ENCODE measurements at regions not wholly inside any gene's neighbourhood (a gene's known extent, or its start where the extent isn't known, plus 50 kb on each side); places are given as distances from the start of the nearest gene placed in this dataset.

GRCh38 chr4:123510659-123511058, 114.1 kb downstream of the SPRY1 start:
- Histone ChIP-seq H3K36me3 (ENCODE audit: insufficient read depth, low read length) (no peaks in the 10 kb centered on the region), H3K27me3 (ENCODE audit: insufficient read depth, low read length) (no peaks in the 10 kb centered on the region), H3K4me3 (ENCODE audit: low read length in 2 of 2) (no peak overlapping the region), H3K27ac (ENCODE audit: low read depth, low read length) (no peak overlapping the region), H3K4me1 (ENCODE audit: insufficient read depth, low read length) (no peaks in the 10 kb centered on the region), H3K9me3 (ENCODE audit: control insufficient read depth in 1 of 2, low read length in 2 of 2) (no peaks in the 10 kb centered on the region)
- Mint-ChIP-seq H3K36me3 (no peaks in the 10 kb centered on the region), H3K27me3 (peaks cover 11 to 14% of the 10 kb centered on the region in 2 donors), H3K4me3 (no peak overlapping the region), H3K27ac (no peak overlapping the region), H3K4me1 (peaks cover 0 to 7% (median under 1%) of the 10 kb centered on the region in 4 donors), H3K9me3 (peaks cover 0 to 4% (median 0%) of the 10 kb centered on the region in 8 donors)
- ChIA-PET POLR2A (ENCODE audit: partially characterized antibody) (no interaction called here), CTCF (ENCODE audit: partially characterized antibody) (no interaction called here)
- intact Hi-C loops (cut with micrococcal nuclease) = no loop called here
- DNase-seq = no peak

GRCh38 chr4:123516576-123516975, 120.0 kb downstream of the SPRY1 start:
- Mint-ChIP-seq H3K36me3 (no peaks in the 10 kb centered on the region), H3K4me1 (no peaks in the 10 kb centered on the region), H3K9me3 (peaks cover 0 to 4% (median 0%) of the 10 kb centered on the region in 8 donors), H3K27ac (no peak overlapping the region), H3K27me3 (peaks cover 2 to 5% of the 10 kb centered on the region in 2 donors), H3K4me3 (no peak overlapping the region)
- no peaks in the 10 kb centered on the region for H3K4me1 ChIP-seq (ENCODE audit: insufficient read depth, low read length)
- H3K27ac ChIP-seq (ENCODE audit: low read depth, low read length) = no peak overlapping the region
- H3K36me3 ChIP-seq (ENCODE audit: insufficient read depth, low read length) = no peaks in the 10 kb centered on the region
- POLR2A ChIA-PET (ENCODE audit: partially characterized antibody) = no interaction called here
- no peak for DNase-seq
- H3K27me3 ChIP-seq (ENCODE audit: insufficient read depth, low read length) = no peaks in the 10 kb centered on the region
- no peak overlapping the region for H3K4me3 ChIP-seq (ENCODE audit: low read length in 2 of 2)
- intact Hi-C loops (cut with micrococcal nuclease) = no loop called here
- CTCF ChIA-PET (ENCODE audit: partially characterized antibody) = no interaction called here
- H3K9me3 ChIP-seq (ENCODE audit: control insufficient read depth in 1 of 2, low read length in 2 of 2) = no peaks in the 10 kb centered on the region

DNA sequence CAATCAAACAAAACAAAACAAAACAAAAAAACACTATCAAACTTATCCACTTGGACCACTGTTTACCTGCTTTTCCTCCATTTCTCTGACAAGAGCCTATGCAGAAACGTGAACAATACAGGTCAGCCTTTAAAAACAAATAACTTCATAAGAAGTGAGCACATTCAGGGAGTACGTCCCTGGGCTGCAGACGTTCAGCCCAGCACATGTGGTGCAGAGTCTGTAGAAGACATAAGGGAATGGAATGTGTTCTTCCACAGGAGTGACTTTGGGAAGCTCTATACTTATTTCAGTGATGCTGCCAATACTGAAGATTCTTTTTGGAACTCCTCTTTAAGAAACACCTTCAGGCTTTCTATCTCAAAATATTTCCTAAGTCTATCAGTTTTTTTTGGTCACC, 120.6 kb downstream of the SPRY1 start:
- no peaks in the 10 kb centered on the region for H3K36me3 Mint-ChIP-seq
- CTCF ChIA-PET (ENCODE audit: partially characterized antibody) = no interaction called here

DNA sequence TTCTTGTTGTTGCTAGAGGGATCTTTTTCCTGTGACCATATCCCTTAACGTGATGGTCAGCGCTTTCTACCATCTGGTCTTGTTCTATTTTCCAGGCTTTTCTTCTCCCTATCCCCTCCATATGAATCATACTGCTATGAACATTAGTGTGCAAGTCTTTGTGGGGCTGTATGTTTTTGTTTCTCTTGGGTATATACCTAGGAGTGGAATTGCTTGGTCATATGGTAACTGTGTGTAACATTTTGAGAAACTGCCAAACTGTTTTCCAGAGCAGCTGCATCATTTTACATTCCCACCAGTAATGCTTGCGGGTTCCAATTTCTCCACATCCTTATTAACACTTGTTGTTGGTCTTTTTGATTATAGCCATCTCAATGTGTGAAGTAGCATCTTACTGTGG, 121.4 kb downstream of the SPRY1 start:
- no peaks in the 10 kb centered on the region for H3K36me3 Mint-ChIP-seq
- POLR2A ChIA-PET (ENCODE audit: partially characterized antibody) = no interaction called here
- no peak overlapping the region for H3K27ac Mint-ChIP-seq

More for the DNA sequence above, 120.6 kb downstream of the SPRY1 start:
- intact Hi-C loops (cut with micrococcal nuclease) = no loop called here
- POLR2A ChIA-PET (ENCODE audit: partially characterized antibody) = no interaction called here
- H3K9me3 Mint-ChIP-seq = peaks cover 0 to 4% (median 0%) of the 10 kb centered on the region in 8 donors
- DNase-seq = no peak
- no peak overlapping the region for H3K4me3 ChIP-seq (ENCODE audit: low read length in 2 of 2)
- H3K27me3 ChIP-seq (ENCODE audit: insufficient read depth, low read length) = no peaks in the 10 kb centered on the region
- no peaks in the 10 kb centered on the region for H3K9me3 ChIP-seq (ENCODE audit: control insufficient read depth in 1 of 2, low read length in 2 of 2)
- H3K4me1 ChIP-seq (ENCODE audit: insufficient read depth, low read length) = no peaks in the 10 kb centered on the region
- no peak overlapping the region for H3K4me3 Mint-ChIP-seq
- no peaks in the 10 kb centered on the region for H3K4me1 Mint-ChIP-seq
- no peaks in the 10 kb centered on the region for H3K36me3 ChIP-seq (ENCODE audit: insufficient read depth, low read length)
- no peak overlapping the region for H3K27ac Mint-ChIP-seq
- H3K27me3 Mint-ChIP-seq = peaks cover 2 to 7% of the 10 kb centered on the region in 2 donors
- no peak overlapping the region for H3K27ac ChIP-seq (ENCODE audit: low read depth, low read length)

GRCh38 chr4:123520325-123520724, 123.7 kb downstream of the SPRY1 start:
- ChIA-PET CTCF (ENCODE audit: partially characterized antibody) (no interaction called here), POLR2A (ENCODE audit: partially characterized antibody) (no interaction called here)
- Histone ChIP-seq H3K9me3 (ENCODE audit: control insufficient read depth in 1 of 2, low read length in 2 of 2) (no peaks in the 10 kb centered on the region), H3K36me3 (ENCODE audit: insufficient read depth, low read length) (no peaks in the 10 kb centered on the region), H3K4me3 (ENCODE audit: low read length in 2 of 2) (no peak overlapping the region), H3K27ac (ENCODE audit: low read depth, low read length) (no peak overlapping the region), H3K4me1 (ENCODE audit: insufficient read depth, low read length) (no peaks in the 10 kb centered on the region), H3K27me3 (ENCODE audit: insufficient read depth, low read length) (no peaks in the 10 kb centered on the region)
- intact Hi-C loops (cut with micrococcal nuclease) = no loop called here
- Mint-ChIP-seq H3K4me1 (no peaks in the 10 kb centered on the region), H3K27me3 (peaks cover 0 to 4% of the 10 kb centered on the region in 2 donors), H3K36me3 (no peaks in the 10 kb centered on the region), H3K27ac (no peak overlapping the region), H3K9me3 (no peaks in the 10 kb centered on the region), H3K4me3 (no peak overlapping the region)
- no peak for DNase-seq

More for the DNA sequence above, 121.4 kb downstream of the SPRY1 start:
- peaks cover 2 to 7% of the 10 kb centered on the region in 2 donors for H3K27me3 Mint-ChIP-seq
- no peaks in the 10 kb centered on the region for H3K4me1 Mint-ChIP-seq
- H3K9me3 Mint-ChIP-seq = peaks cover 0 to 4% (median 0%) of the 10 kb centered on the region in 8 donors
- Histone ChIP-seq H3K9me3 (ENCODE audit: control insufficient read depth in 1 of 2, low read length in 2 of 2) (no peaks in the 10 kb centered on the region), H3K36me3 (ENCODE audit: insufficient read depth, low read length) (no peaks in the 10 kb centered on the region), H3K27me3 (ENCODE audit: insufficient read depth, low read length) (no peaks in the 10 kb centered on the region), H3K27ac (ENCODE audit: low read depth, low read length) (no peak overlapping the region), H3K4me1 (ENCODE audit: insufficient read depth, low read length) (no peaks in the 10 kb centered on the region), H3K4me3 (ENCODE audit: low read length in 2 of 2) (no peak overlapping the region)
- DNase-seq = no peak
- intact Hi-C loops (cut with micrococcal nuclease) = no loop called here
- CTCF ChIA-PET (ENCODE audit: partially characterized antibody) = no interaction called here
- no peak overlapping the region for H3K4me3 Mint-ChIP-seq

DNA sequence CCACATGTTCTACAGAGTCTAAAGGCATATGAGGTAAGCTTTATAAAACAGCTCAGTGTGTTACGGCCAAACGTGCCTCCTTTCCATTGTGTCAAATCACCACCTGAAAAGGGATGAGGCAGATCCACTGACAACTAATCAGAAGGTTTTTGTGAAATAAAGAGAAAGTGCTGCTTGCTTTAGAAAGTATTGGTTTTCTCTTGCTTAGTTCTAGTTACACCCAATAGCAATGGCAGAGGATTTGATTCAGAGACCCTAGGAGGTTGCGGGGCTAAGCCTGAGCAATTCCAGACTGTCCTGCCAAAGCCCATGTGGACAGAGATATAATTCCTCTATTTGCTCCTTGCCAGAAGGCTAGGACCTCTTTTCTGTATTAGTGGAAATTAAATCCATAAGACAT, 125.5 kb downstream of the SPRY1 start:
- no peaks in the 10 kb centered on the region for H3K4me1 Mint-ChIP-seq
- Histone ChIP-seq H3K27me3 (ENCODE audit: insufficient read depth, low read length) (no peaks in the 10 kb centered on the region), H3K9me3 (ENCODE audit: control insufficient read depth in 1 of 2, low read length in 2 of 2) (no peaks in the 10 kb centered on the region), H3K36me3 (ENCODE audit: insufficient read depth, low read length) (no peaks in the 10 kb centered on the region), H3K4me1 (ENCODE audit: insufficient read depth, low read length) (no peaks in the 10 kb centered on the region), H3K27ac (ENCODE audit: low read depth, low read length) (no peak overlapping the region), H3K4me3 (ENCODE audit: low read length in 2 of 2) (no peak overlapping the region)
- intact Hi-C loops (cut with micrococcal nuclease) = no loop called here
- ChIA-PET CTCF (ENCODE audit: partially characterized antibody) (no interaction called here), POLR2A (ENCODE audit: partially characterized antibody) (no interaction called here)
- peaks cover 3 to 7% of the 10 kb centered on the region in 2 donors for H3K27me3 Mint-ChIP-seq
- H3K27ac Mint-ChIP-seq = no peak overlapping the region
- no peak for DNase-seq
- H3K36me3 Mint-ChIP-seq = no peaks in the 10 kb centered on the region
- no peak overlapping the region for H3K4me3 Mint-ChIP-seq
- peaks cover 0 to 3% (median 0%) of the 10 kb centered on the region in 8 donors for H3K9me3 Mint-ChIP-seq

- Mint-ChIP-seq H3K27me3 (peaks cover 3 to 7% of the 10 kb centered on the region in 2 donors), H3K36me3 (no peaks in the 10 kb centered on the region), H3K4me1 (no peaks in the 10 kb centered on the region), H3K9me3 (peaks cover 0 to 3% (median 0%) of the 10 kb centered on the region in 8 donors), H3K4me3 (no peak overlapping the region), H3K27ac (no peak overlapping the region)
- intact Hi-C loops (cut with micrococcal nuclease) = no loop called here
- H3K4me3 ChIP-seq (ENCODE audit: low read length in 2 of 2) = no peak overlapping the region
- no peak for DNase-seq
- H3K4me1 ChIP-seq (ENCODE audit: insufficient read depth, low read length) = no peaks in the 10 kb centered on the region
- CTCF ChIA-PET (ENCODE audit: partially characterized antibody) = no interaction called here
- no peaks in the 10 kb centered on the region for H3K9me3 ChIP-seq (ENCODE audit: control insufficient read depth in 1 of 2, low read length in 2 of 2)
- no peaks in the 10 kb centered on the region for H3K27me3 ChIP-seq (ENCODE audit: insufficient read depth, low read length)
- POLR2A ChIA-PET (ENCODE audit: partially characterized antibody) = no interaction called here
- H3K36me3 ChIP-seq (ENCODE audit: insufficient read depth, low read length) = no peaks in the 10 kb centered on the region
- no peak overlapping the region for H3K27ac ChIP-seq (ENCODE audit: low read depth, low read length)
These were observed 126.1 kb downstream of the SPRY1 start for GRCh38 chr4:123522646-123523045.
